ENCODE measurements at regions not wholly inside any gene's neighbourhood (a gene's known extent, or its start where the extent isn't known, plus 50 kb on each side); places are given as distances from the start of the nearest gene placed in this dataset.
"Not testable (repeated sequence)": the region's sequence is repeated elsewhere in the genome, so short reads cannot be mapped to it uniquely, and the experiment has no call there.

GRCh38 chr1:233435622-233436021, 108.1 kb downstream of the MAP3K21 start:
- intact Hi-C loops (cut with micrococcal nuclease): no loop called here

- intact Hi-C loops (cut with micrococcal nuclease): loop anchor here (2.0 kb wide), 1 partner anchor 627 kb away; no protein-coding TSS in a partner anchor
Observed at GRCh38 chr1:233439721-233440120, 112.2 kb downstream of the MAP3K21 start.

- intact Hi-C loops (cut with micrococcal nuclease): loop anchor here (1.0 to 2.0 kb wide), 2 partner anchors 350 to 626 kb away; no protein-coding TSS in a partner anchor
Observed at GRCh38 chr1:233440951-233441401, 113.5 kb downstream of the MAP3K21 start.

- intact Hi-C loops (cut with micrococcal nuclease): no loop called here
Observed at GRCh38 chr1:233442026-233442780, 114.7 kb downstream of the MAP3K21 start.

GRCh38 chr1:233443040-233443760, 115.7 kb downstream of the MAP3K21 start:
- intact Hi-C loops (cut with micrococcal nuclease): no loop called here

GRCh38 chr1:233444484-233444883, 117.0 kb downstream of the MAP3K21 start:
- intact Hi-C loops (cut with micrococcal nuclease): no loop called here

GRCh38 chr1:233445737-233446136, 118.2 kb downstream of the MAP3K21 start:
- intact Hi-C loops (cut with micrococcal nuclease): no loop called here

- intact Hi-C loops (cut with micrococcal nuclease): no loop called here
Observed at GRCh38 chr1:233446935-233447334, 119.4 kb downstream of the MAP3K21 start.

GRCh38 chr1:233448109-233448689, 120.7 kb downstream of the MAP3K21 start:
- intact Hi-C loops (cut with micrococcal nuclease): no loop called here

- intact Hi-C loops (cut with micrococcal nuclease): no loop called here
Observed at GRCh38 chr1:233452724-233453123, 125.2 kb downstream of the MAP3K21 start.

- intact Hi-C loops (cut with micrococcal nuclease): no loop called here
Observed at GRCh38 chr1:233453433-233454200, 126.1 kb downstream of the MAP3K21 start.

GRCh38 chr1:233459470-233459945, 132.0 kb downstream of the MAP3K21 start:
- intact Hi-C loops (cut with micrococcal nuclease): no loop called here

- intact Hi-C loops (cut with micrococcal nuclease): no loop called here
Observed at GRCh38 chr1:233459968-233460367, 132.4 kb downstream of the MAP3K21 start.

- intact Hi-C loops (cut with micrococcal nuclease): no loop called here
Observed at GRCh38 chr1:233460692-233461091, 133.2 kb downstream of the MAP3K21 start.

- intact Hi-C loops (cut with micrococcal nuclease): no loop called here
Observed at GRCh38 chr1:233461847-233462246, 134.3 kb downstream of the MAP3K21 start.

- intact Hi-C loops (cut with micrococcal nuclease): no loop called here
Observed at GRCh38 chr1:233463333-233463732, 135.8 kb downstream of the MAP3K21 start.

GRCh38 chr1:233465745-233466343, 138.3 kb downstream of the MAP3K21 start:
- intact Hi-C loops (cut with micrococcal nuclease): no loop called here

- intact Hi-C loops (cut with micrococcal nuclease): no loop called here
Observed at GRCh38 chr1:233470741-233471499, 143.0 kb upstream of the KCNK1 start.

GRCh38 chr1:233471851-233472250, 142.1 kb upstream of the KCNK1 start:
- intact Hi-C loops (cut with micrococcal nuclease): not testable (repeated sequence)

- intact Hi-C loops (cut with micrococcal nuclease): not testable (repeated sequence)
Observed at GRCh38 chr1:233472796-233473195, 141.1 kb upstream of the KCNK1 start.
